ENCODE measurements at regions not wholly inside any gene's neighbourhood (a gene's known extent, or its start where the extent isn't known, plus 50 kb on each side); places are given as distances from the start of the nearest gene placed in this dataset.

DNA sequence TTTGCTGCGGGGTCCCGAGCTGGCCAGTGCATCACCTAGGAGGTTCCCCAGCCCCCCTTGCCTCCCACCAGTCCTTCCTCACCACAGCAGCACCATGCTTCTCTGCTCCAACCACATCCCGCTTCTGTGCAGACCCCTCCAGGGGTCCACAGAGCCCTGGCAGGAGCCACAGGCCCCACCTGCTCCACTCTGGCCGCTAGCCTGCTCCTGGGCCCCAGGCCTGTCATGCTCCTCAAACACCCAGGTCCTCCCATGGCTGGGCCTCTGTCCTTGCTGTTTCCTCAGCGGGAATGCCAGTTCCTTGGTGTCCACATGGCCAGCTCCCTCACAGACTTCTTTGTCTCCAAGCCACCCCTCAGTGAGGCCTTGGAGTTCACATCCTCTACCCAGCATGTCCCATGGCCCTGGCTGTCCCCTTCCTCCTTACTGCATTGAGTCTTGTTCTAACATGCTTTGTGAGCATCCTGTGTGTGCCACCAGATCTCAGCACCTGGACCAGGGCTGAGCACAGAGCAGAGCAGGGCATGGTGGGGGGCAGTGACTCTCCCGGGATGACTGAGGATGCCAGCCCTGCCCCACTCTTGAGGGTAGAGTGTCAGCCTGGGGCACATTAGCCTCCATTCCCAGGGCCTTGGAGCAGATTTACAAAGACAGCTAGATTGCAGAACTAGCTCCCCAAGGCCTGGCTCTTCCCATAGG is 201.0 kb upstream of the HS6ST1 start:
- no peak for TF ChIP-seq CTCF (IDR thresholded peaks at IDR 0.05 in 4 of 5, conservative IDR thresholded peaks at IDR 0.05 in 1 of 5)
- no peak for TF ChIP-seq POLR2A (IDR thresholded peaks at IDR 0.05)
